DND-41 (cell line): ENCODE measurements at regions not wholly inside any gene's neighbourhood (a gene's known extent, or its start where the extent isn't known, plus 50 kb on each side); places are given as distances from the start of the nearest gene placed in this dataset.

ENCODE experiments used
- EZH2 ChIP-seq: IDR thresholded peaks from 3 replicates; pipeline ENCODE4 v1.6.1; 2012; ENCODE audit warnings: borderline replicate concordance, low read depth, mild to moderate bottlenecking, moderate library complexity, low read length, inconsistent platforms; ENCODE audit not compliant: severe bottlenecking
- TF ChIP-seq, protein P1 (sequence below): IDR thresholded peaks from 2 replicates; pipeline ENCODE4 v1.5.1; 2012; ENCODE audit warnings: borderline replicate concordance, low read length, moderate library complexity, mild to moderate bottlenecking; ENCODE audit not compliant: poor library complexity, severe bottlenecking; ENCODE audit errors: extremely low read depth

DNA sequence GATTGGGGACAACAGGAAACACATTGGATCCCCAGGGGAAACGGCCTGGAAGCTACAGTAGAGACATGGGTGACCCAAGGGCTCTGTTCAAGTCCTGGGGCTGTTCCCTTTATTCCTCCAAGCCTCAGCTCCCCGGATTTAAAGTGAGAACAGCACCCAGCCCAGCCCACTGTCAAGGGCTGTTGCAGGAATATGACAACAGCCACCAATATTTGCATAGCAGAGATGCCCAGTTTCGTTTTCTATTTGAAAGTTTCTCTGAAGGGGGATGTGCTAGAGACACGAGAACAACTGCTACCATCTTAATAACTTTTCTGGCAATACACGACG, 81.1 kb upstream of the WNT7B start:
- TF ChIP-seq, protein P1, sequence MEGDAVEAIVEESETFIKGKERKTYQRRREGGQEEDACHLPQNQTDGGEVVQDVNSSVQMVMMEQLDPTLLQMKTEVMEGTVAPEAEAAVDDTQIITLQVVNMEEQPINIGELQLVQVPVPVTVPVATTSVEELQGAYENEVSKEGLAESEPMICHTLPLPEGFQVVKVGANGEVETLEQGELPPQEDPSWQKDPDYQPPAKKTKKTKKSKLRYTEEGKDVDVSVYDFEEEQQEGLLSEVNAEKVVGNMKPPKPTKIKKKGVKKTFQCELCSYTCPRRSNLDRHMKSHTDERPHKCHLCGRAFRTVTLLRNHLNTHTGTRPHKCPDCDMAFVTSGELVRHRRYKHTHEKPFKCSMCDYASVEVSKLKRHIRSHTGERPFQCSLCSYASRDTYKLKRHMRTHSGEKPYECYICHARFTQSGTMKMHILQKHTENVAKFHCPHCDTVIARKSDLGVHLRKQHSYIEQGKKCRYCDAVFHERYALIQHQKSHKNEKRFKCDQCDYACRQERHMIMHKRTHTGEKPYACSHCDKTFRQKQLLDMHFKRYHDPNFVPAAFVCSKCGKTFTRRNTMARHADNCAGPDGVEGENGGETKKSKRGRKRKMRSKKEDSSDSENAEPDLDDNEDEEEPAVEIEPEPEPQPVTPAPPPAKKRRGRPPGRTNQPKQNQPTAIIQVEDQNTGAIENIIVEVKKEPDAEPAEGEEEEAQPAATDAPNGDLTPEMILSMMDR = no peak
- TF ChIP-seq EZH2 = no peak
